WI38 (cell line): ENCODE measurements at regions not wholly inside any gene's neighbourhood (a gene's known extent, or its start where the extent isn't known, plus 50 kb on each side); places are given as distances from the start of the nearest gene placed in this dataset.

ENCODE experiments used
- H3K4me3 ChIP-seq: 2 replicates; pipeline ENCODE4 v1.5.1; 2011; ENCODE audit warnings: low read depth, mild to moderate bottlenecking, control low read depth, low read length
- TF ChIP-seq, protein P1 (sequence below): IDR thresholded peaks from 2 replicates; pipeline ENCODE4 v1.5.1; 2012; ENCODE audit warnings: low read depth, mild to moderate bottlenecking, control low read depth, low read length

DNA sequence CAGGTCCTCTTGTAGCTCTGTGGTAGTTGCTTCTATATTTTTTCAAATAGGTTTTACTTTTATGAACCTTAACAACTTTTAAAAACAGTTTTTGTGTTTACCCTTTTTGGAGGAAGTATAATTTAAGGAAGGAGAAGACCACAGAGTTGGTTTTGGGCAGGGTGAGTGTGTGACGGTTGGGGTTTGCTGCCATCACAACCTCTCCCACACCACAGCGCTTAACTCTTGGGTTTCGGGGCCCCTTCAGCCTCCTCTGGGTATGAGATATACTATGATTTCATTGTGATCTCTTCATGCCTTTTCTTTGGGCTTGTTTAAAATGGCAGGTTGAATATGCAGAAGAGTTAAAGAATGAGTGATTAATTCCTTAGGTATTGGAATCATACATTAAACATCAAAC, 228.7 kb upstream of the CRY1 start:
- no peak overlapping the region for H3K4me3 ChIP-seq
- TF ChIP-seq, protein P1, sequence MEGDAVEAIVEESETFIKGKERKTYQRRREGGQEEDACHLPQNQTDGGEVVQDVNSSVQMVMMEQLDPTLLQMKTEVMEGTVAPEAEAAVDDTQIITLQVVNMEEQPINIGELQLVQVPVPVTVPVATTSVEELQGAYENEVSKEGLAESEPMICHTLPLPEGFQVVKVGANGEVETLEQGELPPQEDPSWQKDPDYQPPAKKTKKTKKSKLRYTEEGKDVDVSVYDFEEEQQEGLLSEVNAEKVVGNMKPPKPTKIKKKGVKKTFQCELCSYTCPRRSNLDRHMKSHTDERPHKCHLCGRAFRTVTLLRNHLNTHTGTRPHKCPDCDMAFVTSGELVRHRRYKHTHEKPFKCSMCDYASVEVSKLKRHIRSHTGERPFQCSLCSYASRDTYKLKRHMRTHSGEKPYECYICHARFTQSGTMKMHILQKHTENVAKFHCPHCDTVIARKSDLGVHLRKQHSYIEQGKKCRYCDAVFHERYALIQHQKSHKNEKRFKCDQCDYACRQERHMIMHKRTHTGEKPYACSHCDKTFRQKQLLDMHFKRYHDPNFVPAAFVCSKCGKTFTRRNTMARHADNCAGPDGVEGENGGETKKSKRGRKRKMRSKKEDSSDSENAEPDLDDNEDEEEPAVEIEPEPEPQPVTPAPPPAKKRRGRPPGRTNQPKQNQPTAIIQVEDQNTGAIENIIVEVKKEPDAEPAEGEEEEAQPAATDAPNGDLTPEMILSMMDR, result no peak

DNA sequence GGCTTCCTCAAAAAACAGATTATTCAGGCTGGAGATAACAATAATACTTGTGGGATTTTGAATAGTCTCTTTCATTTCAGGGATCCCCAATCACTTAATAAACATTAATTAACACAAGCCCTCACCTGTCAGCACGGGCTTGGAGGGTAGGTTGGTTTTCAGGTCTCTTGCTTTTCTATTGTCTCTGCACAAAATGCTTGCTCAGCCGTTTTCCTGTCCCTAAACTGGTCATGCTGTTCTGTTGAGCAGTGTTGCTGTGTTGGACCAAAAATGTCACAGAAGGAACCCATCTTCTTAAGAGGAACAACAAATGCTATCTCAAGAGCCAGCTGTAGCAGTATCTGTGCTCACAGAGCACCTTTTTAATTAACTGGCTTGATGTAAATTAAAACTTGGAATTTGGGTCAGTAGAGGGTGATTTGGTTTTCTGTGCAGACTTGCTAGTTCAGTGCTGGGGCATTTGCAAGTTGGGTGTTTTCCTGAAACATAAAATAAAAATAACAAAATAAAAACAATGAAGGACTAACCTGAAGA, 231.8 kb upstream of the CRY1 start:
- TF ChIP-seq, protein P1, result no peak
- H3K4me3 ChIP-seq, result no peak overlapping the region

DNA sequence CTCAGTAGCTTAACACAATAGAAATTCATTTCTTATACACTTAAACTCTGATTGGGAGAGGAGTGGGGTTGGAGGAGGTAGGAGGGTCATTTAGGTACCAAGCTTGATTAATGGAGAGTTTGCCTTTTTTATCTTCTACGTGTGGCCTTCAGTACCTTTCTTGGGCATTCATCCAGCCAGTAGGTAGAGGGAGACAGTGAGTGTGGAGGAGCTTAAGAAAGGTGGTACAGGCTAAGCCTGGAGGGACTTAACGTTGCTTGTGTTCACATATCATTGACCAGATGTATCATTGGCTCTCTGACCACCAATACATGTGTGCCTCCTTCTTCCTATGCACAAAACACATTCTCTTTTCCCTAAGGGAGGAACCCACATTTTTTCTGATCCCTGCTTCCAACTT, 232.9 kb upstream of the CRY1 start:
- TF ChIP-seq, protein P1, result no peak
- no peak overlapping the region for H3K4me3 ChIP-seq

DNA sequence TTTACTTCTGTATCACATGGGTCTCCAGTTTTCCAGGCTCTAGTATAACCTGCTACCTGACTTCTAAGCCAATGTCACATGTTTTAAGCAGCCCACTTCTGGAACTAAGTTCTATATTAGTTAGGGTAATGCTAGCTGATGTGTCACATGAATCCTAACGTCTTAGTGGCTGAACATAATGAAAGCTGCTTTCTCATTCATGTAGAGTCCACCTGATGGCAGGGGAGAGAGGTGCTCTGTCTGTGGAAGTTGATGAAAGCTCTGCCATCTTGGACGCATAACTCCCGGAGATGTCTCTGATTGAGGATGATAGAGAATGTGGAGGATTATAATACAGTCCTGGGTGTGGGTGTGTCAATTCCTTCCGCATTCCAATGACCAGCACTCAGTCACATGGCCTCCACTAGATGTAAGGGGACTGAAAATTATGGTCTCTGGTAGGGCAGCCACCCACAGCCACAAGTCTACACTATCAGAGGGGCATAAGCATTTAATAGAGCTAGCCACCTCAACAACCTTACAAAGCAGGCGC, 234.4 kb upstream of the CRY1 start:
- H3K4me3 ChIP-seq, result no peak overlapping the region
- TF ChIP-seq, protein P1, result no peak

DNA sequence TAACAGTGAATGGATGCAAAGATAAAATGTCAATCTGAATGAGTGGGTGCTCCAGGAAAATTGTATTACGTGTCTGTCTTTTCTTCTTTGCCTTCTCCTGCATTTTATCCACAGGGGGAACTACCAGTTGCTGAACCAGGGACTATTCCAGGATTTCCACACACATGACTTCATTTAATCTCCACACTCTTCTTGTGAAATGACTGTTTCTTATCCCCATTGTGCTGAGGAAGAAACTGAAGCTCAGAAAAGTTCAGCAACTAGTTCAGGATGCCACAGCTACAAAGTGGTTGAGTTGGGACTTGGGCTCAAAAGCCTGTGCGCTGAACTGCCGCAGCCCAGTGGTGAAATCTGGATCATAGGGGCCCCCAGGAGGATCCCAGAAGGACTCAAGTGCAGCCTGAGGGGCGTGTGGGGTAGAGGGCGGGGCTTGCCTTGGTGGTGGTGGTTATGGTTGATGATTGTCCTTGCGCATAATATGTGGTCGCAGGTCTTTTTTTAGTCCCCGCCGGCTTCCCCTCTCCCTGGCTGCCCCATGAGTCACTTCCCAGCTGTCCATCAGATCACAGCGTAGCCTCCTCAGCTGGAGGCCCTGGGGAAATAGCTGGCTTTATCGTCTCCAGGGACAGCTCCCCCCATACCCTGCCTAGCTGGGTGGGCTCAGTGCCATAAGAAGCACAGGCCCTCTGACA, 235.2 kb upstream of the CRY1 start:
- no peak overlapping the region for H3K4me3 ChIP-seq
- TF ChIP-seq, protein P1, result no peak

DNA sequence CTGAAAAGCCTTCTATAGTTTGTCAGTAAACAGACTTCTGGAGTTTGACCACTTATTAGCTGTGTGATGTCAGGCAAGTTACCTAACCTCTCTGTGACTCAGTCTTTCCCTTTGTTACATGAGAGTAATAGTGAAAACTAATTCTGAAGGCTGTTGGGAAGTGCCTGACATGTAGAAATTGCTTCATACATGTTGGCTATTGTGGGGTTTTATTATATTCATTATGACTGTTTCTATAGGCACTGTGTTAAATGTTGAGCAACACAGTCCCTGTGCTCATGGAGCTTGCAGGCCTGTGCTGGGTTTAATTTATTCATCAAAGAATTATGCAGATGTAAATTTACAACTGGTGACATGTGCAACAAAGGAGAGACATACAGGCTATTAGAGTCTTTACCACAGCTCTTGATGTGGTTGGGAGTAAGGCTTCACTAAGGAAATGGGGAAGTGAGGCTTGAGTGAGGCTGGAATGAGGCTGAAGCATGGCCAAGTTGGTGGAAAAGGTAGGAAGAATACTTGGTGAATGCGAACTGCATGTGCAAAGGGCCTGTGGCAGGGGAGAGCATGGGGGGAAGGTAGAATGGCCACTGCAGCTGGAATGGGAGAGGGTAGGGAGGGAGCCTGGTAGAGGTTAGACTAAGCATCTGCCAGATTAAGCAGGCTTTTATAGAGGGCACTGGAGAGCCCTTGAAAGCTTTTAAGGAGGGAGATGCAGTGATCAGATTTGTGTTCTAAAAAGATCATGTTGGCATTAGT, 236.4 kb upstream of the CRY1 start:
- no peak overlapping the region for H3K4me3 ChIP-seq
- TF ChIP-seq, protein P1, result no peak
